GM18508 (cell line): ENCODE measurements at regions not wholly inside any gene's neighbourhood (a gene's known extent, or its start where the extent isn't known, plus 50 kb on each side); places are given as distances from the start of the nearest gene placed in this dataset.

Experiments used
- ATAC-seq: cut with Tn5 transposase; IDR thresholded peaks from one replicate; pipeline ENCODE4 v1.9.1; 2021; ENCODE audit warnings: moderate number of reproducible peaks; ENCODE audit not compliant: insufficient read depth, unreplicated experiment

DNA sequence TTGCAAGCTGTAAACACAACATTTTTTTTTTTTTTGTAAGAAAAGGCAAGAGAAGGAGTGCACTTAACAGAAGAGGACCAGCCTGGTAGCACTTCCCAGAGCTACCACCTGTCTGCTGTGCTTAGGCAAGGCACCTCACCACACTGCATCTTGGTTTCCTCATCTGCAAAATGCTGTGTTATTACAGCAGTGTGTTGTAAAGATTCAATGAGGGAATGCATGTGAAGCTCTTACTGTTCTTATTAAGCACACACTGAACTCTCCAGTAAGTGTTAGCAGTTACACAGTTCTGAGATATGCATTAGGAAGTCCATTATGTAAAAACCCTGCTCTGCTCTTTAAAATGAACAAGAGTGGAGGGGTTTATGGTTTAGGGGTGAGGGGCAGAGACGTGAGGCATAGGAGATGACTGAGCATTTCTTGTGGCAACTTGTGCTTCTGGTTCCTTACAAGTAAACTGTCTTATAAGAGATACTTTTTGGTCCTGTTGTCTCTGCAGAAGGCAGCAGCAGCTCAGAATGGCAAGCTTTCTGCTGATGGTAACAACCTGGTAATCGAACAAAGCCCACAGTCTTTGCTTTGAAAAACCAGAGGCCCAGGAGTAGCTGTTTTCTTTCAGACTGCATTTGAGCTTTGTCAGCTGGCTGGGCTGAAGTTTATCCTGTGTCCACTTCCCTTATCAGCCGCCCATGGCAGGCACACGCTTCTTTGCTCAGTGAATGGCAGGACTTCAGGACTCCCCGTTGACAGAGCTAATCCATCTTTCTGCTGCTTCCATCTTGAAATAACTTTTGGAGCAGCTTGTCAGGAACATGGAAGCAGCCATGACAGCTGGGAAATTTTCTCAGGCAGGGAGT is 98.8 kb upstream of the BMPER start:
- ATAC-seq, result no peak

DNA sequence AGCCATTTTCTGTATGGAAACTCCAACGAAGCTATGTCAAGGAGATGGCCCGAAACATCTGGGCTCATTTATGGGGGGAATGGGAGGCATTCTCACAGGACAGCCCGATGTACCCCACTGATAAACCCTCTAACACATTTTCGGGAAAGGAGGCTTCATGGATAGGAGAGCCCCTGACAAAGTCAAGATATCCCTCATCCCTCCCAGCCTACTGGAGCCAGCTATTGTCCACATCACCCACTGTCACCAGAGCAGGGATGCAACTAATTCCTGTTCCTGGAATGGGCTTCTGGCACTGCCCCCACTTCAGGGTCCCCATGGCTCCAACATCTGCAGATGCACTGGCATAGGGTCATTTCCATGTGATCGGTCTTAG is 98.2 kb upstream of the BMPER start:
- ATAC-seq, result no peak

GRCh38 chr7:33807779-33808482 is 97.4 kb upstream of the BMPER start:
- ATAC-seq, result no peak

DNA sequence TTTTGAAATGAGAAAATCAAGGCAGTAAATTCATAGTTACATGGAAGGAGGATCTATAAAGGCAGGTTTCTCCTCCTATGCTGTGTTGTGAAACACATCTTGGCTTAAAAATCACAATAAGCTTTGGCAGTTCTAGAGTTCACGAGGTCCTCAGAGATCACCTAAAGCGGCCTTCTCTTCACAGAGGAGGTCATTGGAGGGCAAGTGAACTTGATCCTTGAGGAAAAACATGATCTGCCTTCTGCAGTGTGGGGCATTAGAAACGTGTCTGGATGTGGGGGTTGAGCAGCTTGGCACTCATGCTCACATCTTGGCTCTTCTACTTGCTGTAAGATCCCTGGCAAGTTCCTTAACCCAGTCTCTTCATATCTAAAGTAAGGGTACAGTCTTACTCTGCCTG is 96.1 kb upstream of the BMPER start:
- no peak for ATAC-seq

DNA sequence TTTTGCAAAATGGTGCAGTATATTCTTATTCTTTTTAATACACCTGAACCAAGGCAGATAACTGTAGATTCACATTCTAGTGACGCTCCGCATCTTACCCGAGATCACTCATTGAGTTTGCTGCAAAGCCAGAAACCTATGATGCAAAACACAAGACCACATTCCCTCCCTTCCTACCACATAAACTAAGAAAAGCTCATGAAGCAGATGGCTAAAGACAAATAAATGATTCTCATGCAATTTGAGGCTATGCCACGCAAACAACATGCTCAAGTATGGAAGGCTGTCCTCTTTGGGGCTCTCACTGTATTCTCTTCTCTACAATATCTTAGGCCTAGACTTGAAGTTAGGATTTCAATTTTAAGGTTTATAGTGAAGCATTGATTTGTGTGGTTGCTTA is 95.0 kb upstream of the BMPER start:
- ATAC-seq, result no peak

GRCh38 chr7:33813331-33813730 is 92.0 kb upstream of the BMPER start:
- no peak for ATAC-seq

DNA sequence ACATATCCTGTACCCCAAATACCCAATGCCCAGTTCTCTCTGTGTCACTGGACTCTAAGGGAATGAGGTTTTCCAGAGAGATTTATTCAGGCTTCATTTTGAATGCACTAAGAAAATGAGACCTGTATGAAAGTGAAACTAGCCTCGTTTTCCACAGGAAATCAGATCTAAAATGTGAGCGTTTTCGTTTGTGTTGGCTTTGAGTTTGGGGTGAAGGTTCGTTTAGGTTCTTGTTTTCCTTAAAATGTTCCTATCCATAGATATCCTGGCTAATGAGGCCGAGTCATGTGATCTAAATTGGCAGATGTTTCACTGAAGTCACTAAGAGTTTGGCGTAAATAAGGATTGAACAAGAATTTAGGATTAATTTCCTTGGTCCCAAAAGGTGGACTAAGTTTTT is 90.9 kb upstream of the BMPER start:
- no peak for ATAC-seq

GRCh38 chr7:33814936-33815335 is 90.4 kb upstream of the BMPER start:
- no peak for ATAC-seq

- ATAC-seq, result no peak
Measured at GRCh38 chr7:33815336-33815735, 90.0 kb upstream of the BMPER start.

- ATAC-seq, result no peak
Measured at GRCh38 chr7:33816106-33816505, 89.2 kb upstream of the BMPER start.

DNA sequence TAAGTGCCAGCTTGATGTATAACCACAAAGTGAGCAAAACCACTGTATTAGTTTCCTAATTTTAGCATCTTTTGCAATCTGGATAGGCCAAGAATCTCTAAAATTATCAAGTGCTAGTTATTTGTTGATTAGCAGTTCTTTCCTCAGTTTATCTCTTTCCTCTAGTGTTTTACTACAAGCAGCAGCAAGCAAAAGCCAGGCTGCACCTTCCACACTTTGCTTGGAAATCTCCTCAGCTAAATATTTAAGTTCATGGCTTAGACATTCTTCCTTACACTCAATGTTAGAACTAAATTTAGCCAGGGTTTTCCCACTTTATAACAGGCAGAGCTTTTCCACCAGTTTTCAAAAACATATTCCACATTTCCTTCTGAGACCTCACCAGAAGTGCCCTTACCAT is 85.7 kb upstream of the BMPER start:
- ATAC-seq, result no peak

DNA sequence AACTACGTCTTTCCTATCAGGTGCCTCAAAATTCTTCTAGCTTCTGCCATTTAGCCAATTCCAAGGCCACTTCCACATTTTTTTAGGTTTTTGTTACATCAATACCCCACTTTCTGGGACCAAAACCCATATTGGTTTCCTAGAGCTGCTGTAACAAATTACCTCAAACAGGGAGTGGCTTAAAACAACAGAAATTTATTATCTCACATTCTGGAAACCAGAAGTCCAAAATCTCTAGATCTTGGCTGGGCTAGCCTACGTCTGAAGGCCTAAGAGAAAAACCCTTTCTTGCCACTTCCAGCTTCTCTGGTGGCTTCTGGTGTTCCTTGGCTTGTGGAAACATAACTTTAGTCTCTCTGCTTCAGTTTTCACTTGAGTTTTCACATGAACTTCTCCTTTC is 85.1 kb upstream of the BMPER start:
- ATAC-seq, result no peak

DNA sequence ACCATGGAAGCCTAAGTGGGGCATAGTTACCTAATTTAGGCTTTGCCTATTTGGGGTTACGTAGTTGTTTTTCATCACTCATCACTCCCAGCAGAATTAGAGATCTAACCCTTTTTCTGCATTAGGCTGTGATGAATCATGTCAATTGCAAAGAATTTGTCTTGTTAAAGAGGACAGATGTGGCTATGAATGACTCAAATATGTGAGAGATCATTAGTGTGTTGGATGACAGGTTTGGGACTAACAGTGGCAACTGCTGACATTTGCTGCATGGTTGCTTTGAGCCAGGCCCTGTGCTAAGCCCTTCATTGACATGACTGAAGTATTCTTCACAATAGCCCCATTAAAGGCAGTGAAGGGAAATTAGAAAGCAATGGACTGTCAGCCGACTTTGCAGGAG is 83.4 kb upstream of the BMPER start:
- no peak for ATAC-seq

DNA sequence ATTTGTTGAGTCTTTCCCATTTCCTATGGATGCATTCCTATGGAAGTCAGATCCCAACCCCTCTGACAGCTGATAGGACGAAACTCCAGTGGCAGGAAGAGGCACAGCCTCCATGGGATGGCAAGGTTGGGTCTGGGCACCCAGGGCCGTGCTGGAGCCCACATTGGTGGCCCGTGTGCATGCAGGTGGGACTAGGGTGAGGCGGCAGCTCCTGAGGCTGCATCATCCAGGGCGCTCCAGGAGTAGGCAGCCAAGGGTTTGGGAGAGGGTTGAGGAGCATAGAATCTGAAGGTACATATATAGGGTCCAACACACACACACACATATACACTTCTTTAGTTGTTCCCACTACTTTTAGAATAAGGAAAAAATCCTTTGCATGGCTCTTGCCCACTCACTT is 81.4 kb upstream of the BMPER start:
- ATAC-seq, result no peak

DNA sequence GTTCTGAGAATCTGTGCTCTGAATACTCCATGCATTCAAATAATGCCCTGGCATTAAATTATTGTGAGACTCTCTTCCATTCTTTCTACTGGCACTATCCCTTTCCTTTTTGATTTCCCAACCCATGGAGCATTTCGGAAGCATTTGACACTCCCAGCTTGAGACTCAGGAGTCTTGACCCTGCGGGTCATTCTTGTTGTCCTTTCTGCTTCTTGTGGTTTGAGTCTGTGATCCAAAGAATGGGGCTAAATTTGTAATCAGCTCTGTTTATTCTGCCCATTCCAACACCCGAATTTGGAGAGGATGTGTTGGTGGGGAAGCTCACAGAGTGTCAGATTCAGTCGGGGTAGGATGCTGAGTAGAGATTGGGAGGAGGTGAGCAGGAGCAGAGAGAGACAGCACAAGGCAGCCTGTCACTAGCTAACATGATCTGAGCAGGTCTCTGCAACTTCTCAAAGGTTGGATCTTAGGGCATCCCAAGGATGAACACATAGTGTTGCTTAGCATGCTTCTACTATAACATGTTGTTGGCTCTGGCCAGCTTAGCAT is 80.4 kb upstream of the BMPER start:
- ATAC-seq, result no peak

- ATAC-seq, result no peak
Measured at GRCh38 chr7:33825644-33826043, 79.7 kb upstream of the BMPER start.

DNA sequence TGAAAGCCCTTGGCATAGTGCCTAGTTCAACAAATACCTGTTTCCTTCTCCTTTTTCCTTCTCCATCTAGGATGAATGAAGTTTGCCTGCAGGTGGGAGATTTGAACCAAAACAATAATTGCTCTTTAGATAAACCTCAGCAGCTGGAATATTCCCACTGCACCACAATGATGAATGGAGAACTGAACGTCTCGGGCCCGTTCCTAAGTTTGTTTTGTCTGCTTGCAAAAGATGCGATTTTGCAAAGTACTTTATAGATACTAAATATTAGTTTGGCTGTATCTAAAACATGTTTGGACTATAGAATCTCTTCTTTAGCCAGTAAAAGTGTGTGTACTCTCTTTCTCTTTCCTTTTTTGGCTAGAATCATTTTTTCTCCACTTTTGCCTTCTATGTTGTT is 75.8 kb upstream of the BMPER start:
- no peak for ATAC-seq

DNA sequence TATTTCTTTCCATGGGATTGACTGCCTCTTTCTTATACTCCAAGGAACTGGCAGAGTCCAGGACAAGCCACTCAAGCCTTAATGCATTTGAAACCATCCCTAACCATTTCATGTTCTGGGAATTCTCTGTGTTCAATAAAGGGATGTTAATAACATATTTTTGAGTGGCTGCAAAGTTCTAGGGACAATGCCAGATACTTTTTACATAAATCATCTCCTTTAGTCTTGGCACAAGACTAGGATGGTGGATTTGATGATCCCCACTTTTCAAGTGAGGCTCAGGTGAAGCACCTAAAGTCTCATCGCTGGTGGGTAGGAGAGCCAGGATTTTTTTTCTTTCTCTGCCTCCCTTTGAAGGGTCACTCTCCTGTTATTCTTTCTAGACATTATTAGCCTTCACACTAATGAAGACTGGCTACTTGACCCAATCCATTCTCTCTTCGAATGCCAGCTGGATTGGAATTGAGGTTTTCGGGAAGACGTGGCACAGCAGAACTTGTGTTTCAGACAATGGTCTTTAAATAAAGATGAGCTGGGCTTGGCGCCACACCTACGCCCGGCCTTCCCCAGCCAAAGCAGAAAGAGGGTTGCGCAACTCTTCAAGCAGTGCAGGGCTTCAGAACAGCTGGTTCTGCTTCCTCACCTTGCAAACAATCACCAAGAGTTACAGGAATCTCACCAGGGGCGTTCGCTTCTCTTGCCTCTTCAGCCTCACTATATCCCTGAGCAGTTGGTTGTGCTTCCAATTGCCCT is 73.8 kb upstream of the BMPER start:
- no peak for ATAC-seq

GRCh38 chr7:33832271-33832721 is 73.0 kb upstream of the BMPER start:
- no peak for ATAC-seq

DNA sequence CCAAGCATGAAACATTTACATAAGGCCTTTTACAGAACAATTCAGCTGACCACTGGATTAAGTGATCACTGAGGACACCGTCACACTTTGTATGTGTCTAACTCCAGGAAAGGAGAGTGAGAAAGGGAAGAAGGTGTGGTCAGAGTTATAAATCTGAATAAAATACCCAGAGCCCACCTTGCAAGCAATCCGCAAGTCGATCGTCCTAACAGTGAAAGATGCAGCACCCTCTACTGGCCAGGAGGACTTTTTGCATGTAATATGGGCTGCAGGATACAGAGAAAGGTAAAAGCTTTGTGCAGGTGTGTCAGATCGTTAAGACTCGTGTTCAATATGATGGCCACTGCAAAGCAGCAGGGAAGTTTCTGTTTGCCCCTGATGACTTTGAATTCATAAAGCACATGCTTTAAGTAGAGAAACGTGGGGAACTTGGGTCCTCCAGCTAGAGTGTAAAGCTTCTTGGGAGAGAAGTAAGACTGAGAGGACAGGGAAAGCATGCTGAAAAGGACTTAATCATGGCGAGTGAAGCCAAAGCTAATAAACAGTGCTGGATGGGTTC is 68.5 kb upstream of the BMPER start:
- ATAC-seq, result no peak
